ENCODE measurements at regions not wholly inside any gene's neighbourhood (a gene's known extent, or its start where the extent isn't known, plus 50 kb on each side); places are given as distances from the start of the nearest gene placed in this dataset.

- Histone ChIP-seq H4K20me1 (ENCODE audit: insufficient read depth, low read length) (no peaks in the 10 kb centered on the region), H2AFZ (ENCODE audit: low read depth, low read length) (0 out of 2 replicates have a peak overlapping the region, but pooled peaks have one; percentile 4), H3K4me2 (ENCODE audit: low read length) (peak overlapping the region; percentile 12), H3K4me3 (ENCODE audit: low read length) (no peak overlapping the region), H3K79me2 (ENCODE audit: low read length) (no peaks in the 10 kb centered on the region), H3K9me3 (ENCODE audit: insufficient read depth, low read length) (no peaks in the 10 kb centered on the region), H3K27me3 (ENCODE audit: low read depth, low read length) (no peaks in the 10 kb centered on the region), H3K9ac (ENCODE audit: low read length) (no peak overlapping the region), H3K27ac (ENCODE audit: low read length) (no peak overlapping the region), H3K36me3 (replicated peaks; ENCODE audit: low read depth, low read length) (no peaks in the 10 kb centered on the region), H3K4me1 (ENCODE audit: low read length) (no peaks in the 10 kb centered on the region)
- no peak for TF ChIP-seq EZH2phosphoT487 (IDR thresholded peaks at IDR 0.05; ENCODE audit: low read depth)
- peak; percentile 77 for TF ChIP-seq CTCF (IDR thresholded peaks at IDR 0.05; ENCODE audit: low read depth, low read length)
Measured at GRCh38 chr2:193584522-193584938, 1389.8 kb upstream of the TMEFF2 start.

- Histone ChIP-seq H3K9ac (ENCODE audit: low read length) (no peak overlapping the region), H3K27me3 (ENCODE audit: low read depth, low read length) (no peaks in the 10 kb centered on the region), H3K79me2 (ENCODE audit: low read length) (no peaks in the 10 kb centered on the region), H3K4me1 (ENCODE audit: low read length) (no peaks in the 10 kb centered on the region), H4K20me1 (ENCODE audit: insufficient read depth, low read length) (no peaks in the 10 kb centered on the region), H3K27ac (ENCODE audit: low read length) (no peak overlapping the region), H3K4me2 (ENCODE audit: low read length) (peak overlapping the region; percentile 12; the same call in 1 of the 2 replicates), H2AFZ (ENCODE audit: low read depth, low read length) (0 out of 2 replicates have a peak overlapping the region, but pooled peaks have one; percentile 4), H3K36me3 (replicated peaks; ENCODE audit: low read depth, low read length) (no peaks in the 10 kb centered on the region), H3K4me3 (ENCODE audit: low read length) (no peak overlapping the region), H3K9me3 (ENCODE audit: insufficient read depth, low read length) (no peaks in the 10 kb centered on the region)
- TF ChIP-seq EZH2phosphoT487 (IDR thresholded peaks at IDR 0.05; ENCODE audit: low read depth): no peak
- peak; percentile 54 for TF ChIP-seq CTCF (IDR thresholded peaks at IDR 0.05; ENCODE audit: low read depth, low read length)
Measured at GRCh38 chr2:193583638-193584400, 1389.1 kb upstream of the TMEFF2 start.

- Histone ChIP-seq H3K27ac (ENCODE audit: low read length) (no peak overlapping the region), H2AFZ (ENCODE audit: low read depth, low read length) (no peak overlapping the region), H4K20me1 (ENCODE audit: insufficient read depth, low read length) (no peaks in the 10 kb centered on the region), H3K4me1 (ENCODE audit: low read length) (no peaks in the 10 kb centered on the region), H3K9ac (ENCODE audit: low read length) (no peak overlapping the region), H3K4me3 (ENCODE audit: low read length) (no peak overlapping the region), H3K9me3 (ENCODE audit: insufficient read depth, low read length) (no peaks in the 10 kb centered on the region), H3K36me3 (replicated peaks; ENCODE audit: low read depth, low read length) (no peaks in the 10 kb centered on the region), H3K4me2 (ENCODE audit: low read length) (no peak overlapping the region), H3K79me2 (ENCODE audit: low read length) (no peaks in the 10 kb centered on the region), H3K27me3 (ENCODE audit: low read depth, low read length) (no peaks in the 10 kb centered on the region)
- no peak for TF ChIP-seq EZH2phosphoT487 (IDR thresholded peaks at IDR 0.05; ENCODE audit: low read depth)
- no peak for TF ChIP-seq CTCF (IDR thresholded peaks at IDR 0.05; ENCODE audit: low read depth, low read length)
Measured at GRCh38 chr2:193581807-193582206, 1387.1 kb upstream of the TMEFF2 start.

GRCh38 chr2:193580176-193580950 lies 1385.6 kb upstream of the TMEFF2 start:
- Histone ChIP-seq H3K79me2 (ENCODE audit: low read length) (no peaks in the 10 kb centered on the region), H3K4me2 (ENCODE audit: low read length) (no peak overlapping the region), H3K4me3 (ENCODE audit: low read length) (no peak overlapping the region), H3K4me1 (ENCODE audit: low read length) (no peaks in the 10 kb centered on the region), H3K36me3 (replicated peaks; ENCODE audit: low read depth, low read length) (no peaks in the 10 kb centered on the region), H4K20me1 (ENCODE audit: insufficient read depth, low read length) (no peaks in the 10 kb centered on the region), H3K9ac (ENCODE audit: low read length) (no peak overlapping the region), H3K27me3 (ENCODE audit: low read depth, low read length) (no peaks in the 10 kb centered on the region), H3K9me3 (ENCODE audit: insufficient read depth, low read length) (no peaks in the 10 kb centered on the region), H3K27ac (ENCODE audit: low read length) (no peak overlapping the region), H2AFZ (ENCODE audit: low read depth, low read length) (no peak overlapping the region)
- TF ChIP-seq CTCF (IDR thresholded peaks at IDR 0.05; ENCODE audit: low read depth, low read length) (no peak), EZH2phosphoT487 (IDR thresholded peaks at IDR 0.05; ENCODE audit: low read depth) (no peak)
